OCI-LY1 (cell line): ENCODE measurements at regions not wholly inside any gene's neighbourhood (a gene's known extent, or its start where the extent isn't known, plus 50 kb on each side); places are given as distances from the start of the nearest gene placed in this dataset.

Experiments used
- H2AFZ ChIP-seq: fragments of 200-600 bp; sonication (generic), shearing (Covaris generic); 2 replicates; pipeline ENCODE4 v1.6.0; 2014; ENCODE audit warnings: antibody characterized with exemption, mild to moderate bottlenecking, low read length
- H3F3A ChIP-seq: fragments of 200-600 bp; sonication (generic), shearing (Covaris generic); 2 replicates; pipeline ENCODE4 v1.6.0; 2014; ENCODE audit warnings: mild to moderate bottlenecking, antibody characterized with exemption, low read length, moderate library complexity; ENCODE audit not compliant: insufficient read depth
- H3K27ac ChIP-seq: fragments of 200-600 bp; sonication (generic); 2 replicates; pipeline ENCODE4 v1.5.1; 2014; ENCODE audit warnings: low read length, mixed run types, mild to moderate bottlenecking, low read depth; ENCODE audit not compliant: poor library complexity, severe bottlenecking
- H3K27me3 ChIP-seq: fragments of 200-600 bp; sonication (generic); 2 replicates; pipeline ENCODE4 v1.6.0; 2014; ENCODE audit warnings: antibody characterized with exemption, mild to moderate bottlenecking, low read length, moderate library complexity; ENCODE audit not compliant: insufficient read depth
- H3K36me3 ChIP-seq: fragments of 200-600 bp; sonication (generic); 2 replicates; pipeline ENCODE4 v1.6.1; 2014; ENCODE audit warnings: mild to moderate bottlenecking, antibody characterized with exemption, low read length, moderate library complexity, mixed read lengths; ENCODE audit not compliant: insufficient read depth
- H3K4me1 ChIP-seq: fragments of 200-600 bp; sonication (generic); 2 replicates; pipeline ENCODE4 v1.5.1; 2014; ENCODE audit warnings: mild to moderate bottlenecking, low read length, moderate library complexity; ENCODE audit not compliant: insufficient read depth, severe bottlenecking
- H3K4me2 ChIP-seq: fragments of 200-600 bp; sonication (generic), shearing (Covaris generic); 2 replicates; pipeline ENCODE4 v1.6.1; 2014; ENCODE audit warnings: low read length
- H3K4me3 ChIP-seq: fragments of 200-600 bp; sonication (generic); 2 replicates; pipeline ENCODE4 v1.5.1; 2014; ENCODE audit warnings: low read length, low read depth, mild to moderate bottlenecking, mixed read lengths; ENCODE audit not compliant: poor library complexity, severe bottlenecking
- H3K79me2 ChIP-seq: fragments of 200-600 bp; shearing (Covaris generic); 2 replicates; pipeline ENCODE4 v1.6.1; 2016; ENCODE audit warnings: mixed run types, low read length, mixed read lengths; ENCODE audit not compliant: insufficient read depth
- H3K9ac ChIP-seq: fragments of 200-600 bp; sonication (generic), shearing (Covaris generic); 2 replicates; pipeline ENCODE4 v1.6.1; 2014; ENCODE audit warnings: mild to moderate bottlenecking, low read length, mixed read lengths
- H3K9me2 ChIP-seq: fragments of 200-600 bp; sonication (generic), shearing (Covaris generic); 2 replicates; pipeline ENCODE4 v1.6.1; 2014; ENCODE audit warnings: low read depth, mild to moderate bottlenecking, low read length, mixed read lengths
- H3K9me3 ChIP-seq: fragments of 200-600 bp; shearing (Covaris generic); 2 replicates; pipeline ENCODE4 v1.6.1; 2014; ENCODE audit warnings: low read length, mixed read lengths
- H4K20me1 ChIP-seq: fragments of 200-600 bp; sonication (generic), shearing (Covaris generic); 2 replicates; pipeline ENCODE4 v1.6.0; 2016; ENCODE audit warnings: mild to moderate bottlenecking, low read length; ENCODE audit not compliant: insufficient read depth
- CTCF ChIP-seq: fragments of 200-600 bp; sonication (generic), shearing (Covaris generic); IDR thresholded peaks from 2 replicates; pipeline ENCODE4 v1.5.1; 2017; ENCODE audit warnings: mild to moderate bottlenecking, antibody characterized with exemption, low read length, moderate library complexity, mixed read lengths
- EZH2 ChIP-seq: fragments of 200-600 bp; sonication (generic), shearing (Covaris generic); IDR thresholded peaks from 2 replicates; pipeline ENCODE4 v1.8.0; 2017; ENCODE audit warnings: borderline replicate concordance, mixed run types, mild to moderate bottlenecking, antibody characterized with exemption, low read length, moderate library complexity, mixed read lengths

GRCh38 chr3:11696054-11696453 is 52.3 kb upstream of the VGLL4 start:
- H3K4me3 ChIP-seq = no peak overlapping the region
- H3K9ac ChIP-seq = no peak overlapping the region
- H3K9me2 ChIP-seq = no peaks in the 10 kb centered on the region
- TF ChIP-seq EZH2 (no peak), CTCF (no peak)
- no peaks in the 10 kb centered on the region for H3K9me3 ChIP-seq
- no peaks in the 10 kb centered on the region for H4K20me1 ChIP-seq
- H3K27me3 ChIP-seq = no peaks in the 10 kb centered on the region
- H2AFZ ChIP-seq = no peak overlapping the region
- H3K27ac ChIP-seq = no peak overlapping the region
- peaks cover 9% of the 10 kb centered on the region for H3K36me3 ChIP-seq
- H3F3A ChIP-seq = no peaks in the 10 kb centered on the region
- peaks cover 6% of the 10 kb centered on the region for H3K4me1 ChIP-seq
- H3K79me2 ChIP-seq = peaks cover 3% of the 10 kb centered on the region; the same call in 1 of the 2 replicates
- no peak overlapping the region for H3K4me2 ChIP-seq
